H1 (cell line): ENCODE measurements at regions not wholly inside any gene's neighbourhood (a gene's known extent, or its start where the extent isn't known, plus 50 kb on each side); places are given as distances from the start of the nearest gene placed in this dataset.

Experiments
- CTCF ChIA-PET: fragments of 300-600 bp; sonication (Branson Sonifier 250); formaldehyde crosslinking; loops from one replicate; lab custom pipeline; 2021; ENCODE audit not compliant: partially characterized antibody; lab: Charles Lee
- POLR2A ChIA-PET: fragments of 300-600 bp; sonication (Branson Sonifier 250); formaldehyde crosslinking; loops from one replicate; lab custom pipeline; 2021; ENCODE audit warnings: inconsistent platforms; ENCODE audit not compliant: partially characterized antibody; lab: Charles Lee
- DNase-seq, 2 experiments: peaks; one replicate each; pipeline versions ENCODE4 v3.0.0 to v3.0.0-alpha.2; 2010 to 2022; ENCODE audit warnings: low spot score in 2 of 2, low read depth in 1 of 2, mixed read lengths in 1 of 2
- FAIRE-seq: peaks from 2 replicates; lab custom pipeline; 2011; peaks lifted over from hg19 to GRCh38; lab: Jason Lieb, UNC
- H2AFZ ChIP-seq: 2 replicates; pipeline ENCODE4 v1.8.1; 2012; ENCODE audit warnings: low read length, inconsistent platforms
- H2AK5ac ChIP-seq: 2 replicates; pipeline ENCODE4 v1.6.1; 2013; ENCODE audit warnings: low read depth, low read length
- H2BK120ac ChIP-seq: replicated peaks from 2 replicates; pipeline ENCODE3; 2013; ENCODE audit warnings: low read depth, low read length, inconsistent platforms
- H2BK12ac ChIP-seq: 2 replicates; pipeline ENCODE4 v1.6.1; 2013; ENCODE audit warnings: low read depth, low read length
- H2BK15ac ChIP-seq: 2 replicates; pipeline ENCODE4 v1.6.1; 2013; ENCODE audit warnings: low read length
- H2BK20ac ChIP-seq: 2 replicates; pipeline ENCODE4 v1.6.1; 2013; ENCODE audit warnings: low read length
- H2BK5ac ChIP-seq: 2 replicates; pipeline ENCODE4 v1.6.1; 2013; ENCODE audit warnings: low read depth, low read length
- H3K14ac ChIP-seq: 2 replicates; pipeline ENCODE4 v1.6.1; 2013; ENCODE audit warnings: inconsistent platforms; ENCODE audit not compliant: insufficient read length
- H3K18ac ChIP-seq: 2 replicates; pipeline ENCODE4 v1.6.1; 2013; ENCODE audit warnings: low read length; ENCODE audit errors: extremely low read depth
- H3K23ac ChIP-seq: 2 replicates; pipeline ENCODE4 v1.6.1; 2013; ENCODE audit warnings: inconsistent platforms; ENCODE audit not compliant: insufficient read length
- H3K23me2 ChIP-seq: 2 replicates; pipeline ENCODE4 v1.6.1; 2013; ENCODE audit warnings: low read depth, low read length
- H3K27ac ChIP-seq: 2 replicates; pipeline ENCODE4 v1.6.1; 2011; ENCODE audit warnings: low read depth, low read length, inconsistent platforms
- H3K27me3 ChIP-seq, 4 experiments: replicated peaks in 1 of 4; 1 replicate in 1 of 4; 2 replicates in 3 of 4; pipeline versions ENCODE4 v1.6.1 to v1.8.1; 2011 to 2013; ENCODE audit warnings: low read length in 3 of 4, mild to moderate bottlenecking in 3 of 4, inconsistent platforms in 2 of 4, mixed read lengths in 2 of 4, moderate library complexity in 1 of 4; ENCODE audit not compliant: control insufficient read depth in 3 of 4, insufficient read depth in 3 of 4; ENCODE audit errors: extremely low read depth in 1 of 4
- H3K36me3 ChIP-seq, 4 experiments: 2 replicates each; pipeline versions ENCODE4 v1.6.1 to v1.8.1; 2011 to 2013; ENCODE audit warnings: mild to moderate bottlenecking in 4 of 4, low read length in 3 of 4, moderate library complexity in 2 of 4, control low read depth in 1 of 4, inconsistent platforms in 1 of 4; ENCODE audit not compliant: insufficient read depth in 4 of 4, control insufficient read depth in 2 of 4
- H3K4ac ChIP-seq: replicated peaks from 2 replicates; pipeline ENCODE3; 2013; ENCODE audit warnings: low read length, low read depth, mixed read lengths, inconsistent platforms; ENCODE audit not compliant: insufficient read length
- H3K4me1 ChIP-seq, 4 experiments: replicated peaks in 1 of 4; 1 replicate in 1 of 4; 2 replicates in 3 of 4; pipeline versions ENCODE4 v1.6.1 to v1.8.1; 2011 to 2013; ENCODE audit warnings: low read length in 3 of 4, inconsistent platforms in 2 of 4, mixed read lengths in 1 of 4; ENCODE audit not compliant: insufficient read depth in 4 of 4, control insufficient read depth in 3 of 4
- H3K4me2 ChIP-seq, 2 experiments: 2 replicates each; pipeline versions ENCODE4 v1.6.1 to v1.8.1; 2011 to 2013; ENCODE audit warnings: low read depth in 2 of 2, low read length in 2 of 2, control low read depth in 1 of 2, inconsistent platforms in 1 of 2, mild to moderate bottlenecking in 1 of 2; ENCODE audit not compliant: insufficient read depth in 1 of 2
- H3K4me3 ChIP-seq, 4 experiments: fragments of 200-600, 300-600 bp in 1 of 4; sonication (generic), shearing (Covaris generic), sonication (Bioruptor Twin) in 1 of 4; 2 replicates each; pipeline versions ENCODE4 v1.5.1 to v1.8.1; 2011 to 2016; ENCODE audit warnings: low read length in 4 of 4, low read depth in 3 of 4, control low read depth in 2 of 4, inconsistent platforms in 2 of 4, mild to moderate bottlenecking in 2 of 4, mixed read lengths in 1 of 4, moderate library complexity in 1 of 4; ENCODE audit not compliant: insufficient read depth in 2 of 4; ENCODE audit errors: extremely low read depth in 1 of 4
- H3K56ac ChIP-seq: replicated peaks from 2 replicates; pipeline ENCODE3; 2013; ENCODE audit warnings: low read depth, mild to moderate bottlenecking, mixed read lengths, low read length, inconsistent platforms; ENCODE audit not compliant: insufficient read length
- H3K79me1 ChIP-seq: 2 replicates; pipeline ENCODE4 v1.6.1; 2013; ENCODE audit warnings: low read depth, low read length, control low read depth
- H3K79me2 ChIP-seq, 2 experiments: 2 replicates each; pipeline versions ENCODE4 v1.6.1 to v1.8.1; 2012 to 2013; ENCODE audit warnings: low read length in 2 of 2, mild to moderate bottlenecking in 2 of 2, inconsistent platforms in 1 of 2; ENCODE audit not compliant: insufficient read depth in 2 of 2, control insufficient read depth in 1 of 2
- H3K9ac ChIP-seq, 4 experiments: replicated peaks in 1 of 4; 1 replicate in 1 of 4; 2 replicates in 3 of 4; pipeline versions ENCODE4 v1.6.1 to v1.8.1; 2011 to 2013; ENCODE audit warnings: low read depth in 3 of 4, low read length in 3 of 4, control low read depth in 2 of 4, mild to moderate bottlenecking in 2 of 4, moderate library complexity in 2 of 4, inconsistent platforms in 1 of 4; ENCODE audit errors: extremely low read depth in 1 of 4
- H3K9me3 ChIP-seq, 2 experiments: 2 replicates each; pipeline versions ENCODE4 v1.6.1 to v1.8.1; 2012 to 2013; ENCODE audit warnings: mild to moderate bottlenecking in 2 of 2, moderate library complexity in 2 of 2, control low read depth in 1 of 2, inconsistent platforms in 1 of 2, low read depth in 1 of 2, low read length in 1 of 2, mixed read lengths in 1 of 2; ENCODE audit not compliant: insufficient read depth in 2 of 2
- H4K20me1 ChIP-seq, 2 experiments: replicated peaks in 1 of 2; 2 replicates each; pipeline versions ENCODE3 to v1.8.1; 2011 to 2013; ENCODE audit warnings: inconsistent platforms in 2 of 2, low read length in 2 of 2, mild to moderate bottlenecking in 1 of 2; ENCODE audit not compliant: insufficient read depth in 2 of 2, control insufficient read depth in 1 of 2
- H4K5ac ChIP-seq: 2 replicates; pipeline ENCODE4 v1.6.1; 2013; ENCODE audit warnings: low read length, low read depth, mixed read lengths, inconsistent platforms; ENCODE audit not compliant: insufficient read length
- H4K8ac ChIP-seq: 2 replicates; pipeline ENCODE4 v1.8.0; 2013; ENCODE audit warnings: mild to moderate bottlenecking, moderate library complexity, low read length, inconsistent platforms; ENCODE audit not compliant: insufficient read depth; ENCODE audit errors: extremely low read depth
- H4K91ac ChIP-seq: replicated peaks from 2 replicates; pipeline ENCODE3; 2013; ENCODE audit warnings: low read length, mixed read lengths, inconsistent platforms; ENCODE audit not compliant: insufficient read length
- CBX5 ChIP-seq: fragments of 300-800, 300-1000 bp; sonication (generic); IDR thresholded peaks from 2 replicates; pipeline ENCODE4 v1.7.1; 2016; ENCODE audit warnings: antibody characterized with exemption, low read length, low read depth
- CHD2 ChIP-seq: IDR thresholded peaks from 2 replicates; pipeline ENCODE4 v1.6.1; 2012; ENCODE audit warnings: low read length, improper control_type of control experiment
- EGR1 ChIP-seq: IDR thresholded peaks from 2 replicates; pipeline ENCODE4 v1.6.1; 2011; ENCODE audit warnings: low read depth, low read length, borderline replicate concordance
- GTF2F1 ChIP-seq: IDR thresholded peaks from 2 replicates; pipeline ENCODE4 v1.6.1; 2012; ENCODE audit warnings: low read depth, low read length, improper control_type of control experiment, borderline replicate concordance
- JUN ChIP-seq: IDR thresholded peaks from 2 replicates; pipeline ENCODE4 v1.6.1; 2011; ENCODE audit warnings: low read depth, mild to moderate bottlenecking, improper control_type of control experiment, low read length
- JUND ChIP-seq: IDR thresholded peaks from 2 replicates; pipeline ENCODE4 v1.6.1; 2011; ENCODE audit warnings: mild to moderate bottlenecking, improper control_type of control experiment, low read length
- NRF1 ChIP-seq: IDR thresholded peaks from 2 replicates; pipeline ENCODE4 v1.6.1; 2011; ENCODE audit warnings: mild to moderate bottlenecking, low read depth, low read length, improper control_type of control experiment
- PHF8 ChIP-seq: fragments of 200-600 bp; sonication (generic); conservative IDR thresholded peaks from 2 replicates; pipeline ENCODE4 v1.7.1; 2012; ENCODE audit warnings: low read depth, mild to moderate bottlenecking, inconsistent platforms, low read length, moderate library complexity
- POU5F1 ChIP-seq: IDR thresholded peaks from 2 replicates; pipeline ENCODE4 v1.6.1; 2011; ENCODE audit warnings: low read depth, mild to moderate bottlenecking, low read length, moderate library complexity
- SP4 ChIP-seq: IDR thresholded peaks from 2 replicates; pipeline ENCODE4 v1.6.1; 2012; ENCODE audit warnings: low read length, inconsistent platforms
- TCF12 ChIP-seq: IDR thresholded peaks from 2 replicates; pipeline ENCODE4 v1.6.1; 2011; ENCODE audit warnings: low read depth, mild to moderate bottlenecking, low read length
- ZNF274 ChIP-seq: IDR thresholded peaks from 2 replicates; pipeline ENCODE4 v1.7.0; 2012; ENCODE audit warnings: low read length, borderline replicate concordance; ENCODE audit errors: extremely low read depth
- WGBS, 2 experiments: shearing (Covaris generic) in 1 of 2; methylation state at CpG; one replicate each; pipeline versions ENCODE4 v1.1.6 to v1.1.7; 2013 to 2015; ENCODE audit warnings: low lambda C conversion rate in 2 of 2, mixed read lengths in 2 of 2, inconsistent platforms in 1 of 2, low coverage in 1 of 2, missing lambda C conversion rate in 1 of 2; ENCODE audit not compliant: insufficient replicate concordance in 2 of 2, insufficient coverage in 1 of 2, insufficient read length in 1 of 2; ENCODE audit errors: extremely low coverage in 1 of 2, missing lambda C conversion rate in 1 of 2; 5-methylcytosine and 5-hydroxymethylcytosine counted together
- TF ChIP-seq, protein P1 (sequence below): IDR thresholded peaks from 2 replicates; pipeline ENCODE4 v1.6.1; 2012; ENCODE audit warnings: inconsistent platforms

DNA sequence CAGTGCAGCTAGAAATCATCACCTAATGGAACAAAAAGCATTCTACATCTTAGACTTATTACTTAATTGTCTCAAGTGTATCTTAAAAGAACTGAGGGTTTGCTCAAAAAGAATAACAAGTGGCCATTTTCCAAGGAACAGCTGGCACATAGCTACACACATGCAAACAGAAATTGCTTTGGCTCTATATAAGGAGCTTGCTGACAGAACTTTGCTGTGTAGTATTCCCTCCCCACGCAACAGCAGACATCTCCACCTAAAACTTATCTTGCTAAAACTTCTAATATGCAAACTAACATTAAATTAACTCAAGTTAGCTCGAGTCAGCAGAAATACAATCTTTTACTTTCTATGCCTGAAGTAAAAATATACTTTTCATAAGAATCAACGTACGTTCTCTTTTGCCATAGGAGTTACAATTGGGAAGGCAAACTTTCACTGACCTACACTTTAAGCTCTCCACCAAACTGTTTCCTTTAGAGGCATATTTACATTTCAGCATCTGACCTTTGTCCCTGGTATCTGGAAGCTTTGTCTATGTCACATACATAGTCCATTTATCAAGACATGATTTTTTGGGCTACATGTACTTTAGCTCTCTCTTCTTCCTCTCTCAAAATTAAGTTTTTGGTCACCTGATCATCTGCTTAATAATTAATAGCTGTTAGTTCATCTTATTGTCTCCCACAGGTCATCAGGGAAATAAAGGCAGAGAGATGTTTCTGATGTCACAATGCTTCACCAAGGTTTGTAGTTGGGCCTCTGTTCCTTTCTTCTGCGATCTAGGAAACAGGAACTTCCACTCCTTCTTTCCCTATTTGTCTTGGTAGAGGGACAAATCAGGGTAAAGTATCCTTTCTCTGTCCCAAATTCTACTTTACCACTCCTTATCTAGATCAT lies 163.4 kb upstream of the AGTR1 start:
- H4K5ac ChIP-seq, result no peak overlapping the region
- H2BK15ac ChIP-seq, result no peak overlapping the region
- H3K27ac ChIP-seq, result no peak overlapping the region
- H2BK5ac ChIP-seq, result no peak overlapping the region
- no peak overlapping the region for H2BK20ac ChIP-seq
- WGBS, 2 experiments, result 94% methylated on average over 5 of the region's 5 CpGs; no CpG with 5 or more reads in 1 of the 2 experiments
- H2AFZ ChIP-seq, result no peak overlapping the region
- FAIRE-seq, result no peak
- H4K8ac ChIP-seq, result no peak overlapping the region
- no peak overlapping the region for H2BK12ac ChIP-seq
- no peak overlapping the region for H3K14ac ChIP-seq
- no peak overlapping the region for H2BK120ac ChIP-seq
- H3K56ac ChIP-seq, result no peak overlapping the region
- no peaks in the 10 kb centered on the region for H3K27me3 ChIP-seq
- no peak overlapping the region for H3K4me3 ChIP-seq
- no peak overlapping the region for H3K18ac ChIP-seq
- no peaks in the 10 kb centered on the region for H3K79me2 ChIP-seq
- H3K4me2 ChIP-seq, result no peak overlapping the region
- TF ChIP-seq GTF2F1 (no peak), PHF8 (no peak), SP4 (no peak), TCF12 (no peak), NRF1 (no peak), CHD2 (no peak), POU5F1 (no peak), ZNF274 (no peak), JUND (no peak), JUN (no peak), EGR1 (no peak), CBX5 (no peak)
- TF ChIP-seq, protein P1, sequence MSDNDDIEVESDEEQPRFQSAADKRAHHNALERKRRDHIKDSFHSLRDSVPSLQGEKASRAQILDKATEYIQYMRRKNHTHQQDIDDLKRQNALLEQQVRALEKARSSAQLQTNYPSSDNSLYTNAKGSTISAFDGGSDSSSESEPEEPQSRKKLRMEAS, result no peak
- no peak overlapping the region for H3K9ac ChIP-seq
- H3K9me3 ChIP-seq, result no peaks in the 10 kb centered on the region
- ChIA-PET POLR2A (no interaction called here), CTCF (no interaction called here)
- no peak overlapping the region for H4K91ac ChIP-seq
- H3K4me1 ChIP-seq, result no peaks in the 10 kb centered on the region
- no peak for DNase-seq
- H2AK5ac ChIP-seq, result no peak overlapping the region
- no peak overlapping the region for H3K4ac ChIP-seq
- H4K20me1 ChIP-seq, result no peaks in the 10 kb centered on the region
- no peak overlapping the region for H3K23ac ChIP-seq
- H3K23me2 ChIP-seq, result no peaks in the 10 kb centered on the region
- no peaks in the 10 kb centered on the region for H3K36me3 ChIP-seq
- no peaks in the 10 kb centered on the region for H3K79me1 ChIP-seq
